Neural cell (in vitro differentiated cells): ENCODE measurements at regions not wholly inside any gene's neighbourhood (a gene's known extent, or its start where the extent isn't known, plus 50 kb on each side); places are given as distances from the start of the nearest gene placed in this dataset.

ENCODE experiments used
- H2AFZ ChIP-seq: fragments of 200-600, 300-800 bp; sonication (generic), shearing (Covaris generic); 2 replicates; pipeline ENCODE4 v1.6.0; 2014; ENCODE audit warnings: low read depth, mild to moderate bottlenecking, antibody characterized with exemption, low read length, moderate library complexity
- H3F3A ChIP-seq: fragments of 200-600 bp; shearing (Covaris generic); 2 replicates; pipeline ENCODE4 v1.6.1; 2016; ENCODE audit warnings: mild to moderate bottlenecking, moderate library complexity, mixed read lengths, antibody characterized with exemption, low read length; ENCODE audit not compliant: insufficient read depth, poor library complexity, severe bottlenecking
- H3K27ac ChIP-seq: fragments of 200-600, 300-800 bp; sonication (generic), shearing (Covaris generic); 2 replicates; pipeline ENCODE4 v1.5.1; 2014; ENCODE audit warnings: mild to moderate bottlenecking, low read length, moderate library complexity
- H3K27me3 ChIP-seq: fragments of 300-800, 200-600 bp; sonication (generic), shearing (Covaris generic); 2 replicates; pipeline ENCODE4 v1.6.0; 2014; ENCODE audit warnings: mild to moderate bottlenecking, low read depth, low read length, moderate library complexity; ENCODE audit not compliant: insufficient read depth
- H3K36me3 ChIP-seq: fragments of 300-800, 200-600 bp; sonication (generic), shearing (Covaris generic); 2 replicates; pipeline ENCODE4 v1.5.1; 2014; ENCODE audit warnings: mild to moderate bottlenecking, antibody characterized with exemption, low read length, moderate library complexity; ENCODE audit not compliant: insufficient read depth
- H3K4me2 ChIP-seq: fragments of 300-800, 200-600 bp; sonication (generic), shearing (Covaris generic); 2 replicates; pipeline ENCODE4 v1.6.0; 2014; ENCODE audit warnings: mild to moderate bottlenecking, low read length
- H3K4me3 ChIP-seq: fragments of 300-800, 200-600 bp; sonication (generic), shearing (Covaris generic); 2 replicates; pipeline ENCODE4 v1.5.1; 2014; ENCODE audit warnings: mild to moderate bottlenecking, low read length, moderate library complexity
- H3K79me2 ChIP-seq: fragments of 200-600 bp; shearing (Covaris generic); replicated peaks from 2 replicates; pipeline ENCODE4 v1.6.0; 2014; ENCODE audit warnings: mild to moderate bottlenecking, low read length, moderate library complexity; ENCODE audit not compliant: insufficient read depth
- H3K9ac ChIP-seq: fragments of 300-800, 200-600 bp; sonication (generic), shearing (Covaris generic); 2 replicates; pipeline ENCODE4 v1.6.1; 2016; ENCODE audit warnings: mild to moderate bottlenecking, low read length, mixed read lengths
- H3K9me2 ChIP-seq: fragments of 200-600 bp; shearing (Covaris generic); 2 replicates; pipeline ENCODE4 v1.6.1; 2016; ENCODE audit warnings: mild to moderate bottlenecking, low read length, mixed read lengths; ENCODE audit not compliant: insufficient read depth
- H3K9me3 ChIP-seq: fragments of 200-600, 300-800 bp; sonication (generic), shearing (Covaris generic); 2 replicates; pipeline ENCODE4 v1.6.1; 2016; ENCODE audit warnings: mild to moderate bottlenecking, mixed run types, low read length, moderate library complexity, mixed read lengths
- H4K20me1 ChIP-seq: fragments of 200-600 bp; shearing (Covaris generic); 2 replicates; pipeline ENCODE4 v1.6.1; 2016; ENCODE audit warnings: mild to moderate bottlenecking, mixed run types; ENCODE audit not compliant: insufficient read depth
- EP300 ChIP-seq: fragments of 450-650 bp; conservative IDR thresholded peaks from 2 replicates; pipeline ENCODE4 v1.6.1; 2014; ENCODE audit warnings: antibody characterized with exemption, mild to moderate bottlenecking, moderate library complexity; ENCODE audit not compliant: poor library complexity, severe bottlenecking
- EZH2 ChIP-seq: fragments of 200-600, 300-800 bp; shearing (Covaris generic), sonication (generic); IDR thresholded peaks from 2 replicates; pipeline ENCODE4 v1.6.1; 2014; ENCODE audit warnings: antibody characterized with exemption, low read length, borderline replicate concordance, mild to moderate bottlenecking; ENCODE audit not compliant: insufficient read depth, poor library complexity, severe bottlenecking
- MXI1 ChIP-seq: fragments of 450-650 bp; conservative IDR thresholded peaks from 2 replicates; pipeline ENCODE4 v1.6.1; 2014; ENCODE audit warnings: antibody characterized with exemption, mild to moderate bottlenecking; ENCODE audit not compliant: poor library complexity, severe bottlenecking
- POLR2AphosphoS5 ChIP-seq: IDR thresholded peaks from 2 replicates; pipeline ENCODE4 v1.6.1; 2012
- RAD21 ChIP-seq: fragments of 450-650 bp; conservative IDR thresholded peaks from 2 replicates; pipeline ENCODE4 v1.6.1; 2014; ENCODE audit warnings: antibody characterized with exemption, mild to moderate bottlenecking, moderate library complexity
- SMC3 ChIP-seq: fragments of 450-650 bp; conservative IDR thresholded peaks from 2 replicates; pipeline ENCODE4 v1.6.1; 2014; ENCODE audit warnings: antibody characterized with exemption, mild to moderate bottlenecking, moderate library complexity; ENCODE audit not compliant: poor library complexity
- TAF1 ChIP-seq: IDR thresholded peaks from 2 replicates; pipeline ENCODE4 v1.6.1; 2012; ENCODE audit warnings: low read depth
- TF ChIP-seq, protein P1 (sequence below): fragments of 450-650 bp; IDR thresholded peaks from 2 replicates; pipeline ENCODE4 v1.5.1; 2014; ENCODE audit warnings: antibody characterized with exemption, mild to moderate bottlenecking, moderate library complexity; ENCODE audit not compliant: poor library complexity, severe bottlenecking
- TF ChIP-seq, protein P2 (sequence below): IDR thresholded peaks from 2 replicates; pipeline ENCODE4 v1.6.1; 2012; ENCODE audit warnings: borderline replicate concordance

DNA sequence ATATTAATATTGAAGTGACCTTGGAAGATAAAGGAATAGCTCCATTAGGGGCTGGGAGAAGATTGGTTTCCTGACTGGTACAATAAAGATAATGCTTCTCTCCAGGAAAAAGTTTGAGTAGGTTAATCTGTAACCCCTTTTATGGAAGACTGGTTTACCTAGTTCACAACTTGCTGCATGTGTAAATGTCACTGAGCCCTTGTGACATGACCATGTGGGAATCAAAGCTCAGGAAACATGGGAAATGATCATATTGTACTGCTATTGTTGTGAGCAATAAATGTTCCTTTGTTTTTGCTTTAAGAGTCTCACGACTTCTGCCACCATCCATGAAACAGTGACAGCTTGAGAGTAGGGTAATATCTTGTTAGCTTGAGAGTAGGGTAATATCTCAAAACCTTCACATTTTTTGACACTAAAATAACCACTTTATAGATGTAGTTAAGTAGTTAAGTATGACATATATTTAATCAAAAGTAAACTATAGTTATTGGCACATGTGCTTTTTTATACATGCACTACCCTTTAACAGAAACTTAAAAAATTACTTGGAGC, 1338.6 kb downstream of the FSCB start:
- no peak overlapping the region for H3K4me2 ChIP-seq
- H3K9ac ChIP-seq, result no peak overlapping the region
- no peaks in the 10 kb centered on the region for H3K9me2 ChIP-seq
- TF ChIP-seq SMC3 (no peak), POLR2AphosphoS5 (peak; percentile 67), RAD21 (no peak), EP300 (peak; percentile 86)
- no peak overlapping the region for H3K4me3 ChIP-seq
- no peak overlapping the region for H3K27ac ChIP-seq
- H3K36me3 ChIP-seq, result no peaks in the 10 kb centered on the region
- no peaks in the 10 kb centered on the region for H3K9me3 ChIP-seq
- H3K27me3 ChIP-seq, result no peaks in the 10 kb centered on the region
- no peak overlapping the region for H2AFZ ChIP-seq
- H3K79me2 ChIP-seq, result no peaks in the 10 kb centered on the region
- no peaks in the 10 kb centered on the region for H3F3A ChIP-seq
- no peaks in the 10 kb centered on the region for H4K20me1 ChIP-seq

DNA sequence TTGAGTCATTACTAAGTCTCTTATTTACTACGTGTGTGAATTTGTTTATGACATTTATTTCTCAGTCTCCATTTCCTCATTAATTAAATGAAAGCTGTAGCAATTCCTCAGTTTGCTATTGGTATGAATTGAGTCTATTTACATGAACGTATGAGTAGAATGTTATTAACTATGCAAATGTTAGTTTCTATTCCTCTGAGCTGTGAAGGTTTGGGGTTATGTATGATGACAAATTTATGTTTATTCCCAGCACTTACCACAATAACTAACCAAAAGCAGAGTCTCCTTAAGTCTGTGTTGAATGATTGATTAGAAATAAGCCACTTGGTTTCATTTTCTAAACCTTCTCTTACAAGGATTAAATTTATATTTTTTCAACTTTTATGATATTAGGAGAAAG, 1340.9 kb downstream of the FSCB start:
- no peaks in the 10 kb centered on the region for H3F3A ChIP-seq

DNA sequence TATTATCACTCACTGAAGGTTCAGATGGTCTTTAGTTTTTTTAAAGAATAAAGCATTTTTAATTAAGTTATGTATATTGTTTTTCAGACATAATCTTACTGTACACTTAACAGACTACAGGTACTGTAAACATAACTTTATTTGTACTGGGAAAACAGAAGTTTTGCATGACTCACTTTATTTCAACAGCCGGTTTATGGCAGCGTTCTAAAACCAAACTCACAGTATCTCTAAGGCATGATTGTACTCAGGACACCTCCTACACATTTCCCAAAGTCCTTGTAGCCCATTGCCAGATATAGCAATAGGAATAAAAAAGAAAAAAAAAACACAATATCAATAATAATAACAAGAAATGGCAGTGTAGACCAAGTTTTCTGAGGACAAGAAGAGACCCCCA, 1341.4 kb downstream of the FSCB start:
- TF ChIP-seq POLR2AphosphoS5, result no peak
- no peak for TF ChIP-seq TAF1
- TF ChIP-seq EZH2, result no peak
- TF ChIP-seq, protein P1, sequence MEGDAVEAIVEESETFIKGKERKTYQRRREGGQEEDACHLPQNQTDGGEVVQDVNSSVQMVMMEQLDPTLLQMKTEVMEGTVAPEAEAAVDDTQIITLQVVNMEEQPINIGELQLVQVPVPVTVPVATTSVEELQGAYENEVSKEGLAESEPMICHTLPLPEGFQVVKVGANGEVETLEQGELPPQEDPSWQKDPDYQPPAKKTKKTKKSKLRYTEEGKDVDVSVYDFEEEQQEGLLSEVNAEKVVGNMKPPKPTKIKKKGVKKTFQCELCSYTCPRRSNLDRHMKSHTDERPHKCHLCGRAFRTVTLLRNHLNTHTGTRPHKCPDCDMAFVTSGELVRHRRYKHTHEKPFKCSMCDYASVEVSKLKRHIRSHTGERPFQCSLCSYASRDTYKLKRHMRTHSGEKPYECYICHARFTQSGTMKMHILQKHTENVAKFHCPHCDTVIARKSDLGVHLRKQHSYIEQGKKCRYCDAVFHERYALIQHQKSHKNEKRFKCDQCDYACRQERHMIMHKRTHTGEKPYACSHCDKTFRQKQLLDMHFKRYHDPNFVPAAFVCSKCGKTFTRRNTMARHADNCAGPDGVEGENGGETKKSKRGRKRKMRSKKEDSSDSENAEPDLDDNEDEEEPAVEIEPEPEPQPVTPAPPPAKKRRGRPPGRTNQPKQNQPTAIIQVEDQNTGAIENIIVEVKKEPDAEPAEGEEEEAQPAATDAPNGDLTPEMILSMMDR, result no peak
- TF ChIP-seq RAD21, result no peak
- TF ChIP-seq EP300, result no peak
- no peak for TF ChIP-seq MXI1
- no peak for TF ChIP-seq SMC3
- TF ChIP-seq, protein P2, sequence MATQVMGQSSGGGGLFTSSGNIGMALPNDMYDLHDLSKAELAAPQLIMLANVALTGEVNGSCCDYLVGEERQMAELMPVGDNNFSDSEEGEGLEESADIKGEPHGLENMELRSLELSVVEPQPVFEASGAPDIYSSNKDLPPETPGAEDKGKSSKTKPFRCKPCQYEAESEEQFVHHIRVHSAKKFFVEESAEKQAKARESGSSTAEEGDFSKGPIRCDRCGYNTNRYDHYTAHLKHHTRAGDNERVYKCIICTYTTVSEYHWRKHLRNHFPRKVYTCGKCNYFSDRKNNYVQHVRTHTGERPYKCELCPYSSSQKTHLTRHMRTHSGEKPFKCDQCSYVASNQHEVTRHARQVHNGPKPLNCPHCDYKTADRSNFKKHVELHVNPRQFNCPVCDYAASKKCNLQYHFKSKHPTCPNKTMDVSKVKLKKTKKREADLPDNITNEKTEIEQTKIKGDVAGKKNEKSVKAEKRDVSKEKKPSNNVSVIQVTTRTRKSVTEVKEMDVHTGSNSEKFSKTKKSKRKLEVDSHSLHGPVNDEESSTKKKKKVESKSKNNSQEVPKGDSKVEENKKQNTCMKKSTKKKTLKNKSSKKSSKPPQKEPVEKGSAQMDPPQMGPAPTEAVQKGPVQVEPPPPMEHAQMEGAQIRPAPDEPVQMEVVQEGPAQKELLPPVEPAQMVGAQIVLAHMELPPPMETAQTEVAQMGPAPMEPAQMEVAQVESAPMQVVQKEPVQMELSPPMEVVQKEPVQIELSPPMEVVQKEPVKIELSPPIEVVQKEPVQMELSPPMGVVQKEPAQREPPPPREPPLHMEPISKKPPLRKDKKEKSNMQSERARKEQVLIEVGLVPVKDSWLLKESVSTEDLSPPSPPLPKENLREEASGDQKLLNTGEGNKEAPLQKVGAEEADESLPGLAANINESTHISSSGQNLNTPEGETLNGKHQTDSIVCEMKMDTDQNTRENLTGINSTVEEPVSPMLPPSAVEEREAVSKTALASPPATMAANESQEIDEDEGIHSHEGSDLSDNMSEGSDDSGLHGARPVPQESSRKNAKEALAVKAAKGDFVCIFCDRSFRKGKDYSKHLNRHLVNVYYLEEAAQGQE, result no peak
- no peaks in the 10 kb centered on the region for H4K20me1 ChIP-seq

More for the DNA sequence above, 1340.9 kb downstream of the FSCB start:
- Histone ChIP-seq H3K27me3 (no peaks in the 10 kb centered on the region), H3K9ac (no peak overlapping the region), H3K79me2 (no peaks in the 10 kb centered on the region), H2AFZ (no peak overlapping the region), H3K4me2 (no peak overlapping the region), H4K20me1 (no peaks in the 10 kb centered on the region), H3K4me3 (no peak overlapping the region), H3K36me3 (no peaks in the 10 kb centered on the region), H3K9me3 (no peaks in the 10 kb centered on the region), H3K27ac (no peak overlapping the region), H3K9me2 (no peaks in the 10 kb centered on the region)
- no peak for TF ChIP-seq EZH2
- TF ChIP-seq TAF1, result no peak
- TF ChIP-seq, protein P2, result no peak
- TF ChIP-seq RAD21, result no peak
- TF ChIP-seq POLR2AphosphoS5, result no peak
- no peak for TF ChIP-seq SMC3

More for the DNA sequence above, 1341.4 kb downstream of the FSCB start:
- no peaks in the 10 kb centered on the region for H3K27me3 ChIP-seq
- H3K4me2 ChIP-seq, result no peak overlapping the region
- H3K4me3 ChIP-seq, result no peak overlapping the region
- no peaks in the 10 kb centered on the region for H3K36me3 ChIP-seq
- H3K9me2 ChIP-seq, result no peaks in the 10 kb centered on the region
- H2AFZ ChIP-seq, result no peak overlapping the region
- no peaks in the 10 kb centered on the region for H3F3A ChIP-seq
- H3K9me3 ChIP-seq, result no peaks in the 10 kb centered on the region
- H3K27ac ChIP-seq, result no peak overlapping the region
- H3K9ac ChIP-seq, result no peak overlapping the region
- no peaks in the 10 kb centered on the region for H3K79me2 ChIP-seq
